ENCODE measurements at regions not wholly inside any gene's neighbourhood (a gene's known extent, or its start where the extent isn't known, plus 50 kb on each side); places are given as distances from the start of the nearest gene placed in this dataset.

- DNase-seq = no peak
Measured at GRCh38 chr4:182065255-182065654, 177.9 kb upstream of the TENM3 start.

- no peak for DNase-seq
Measured at GRCh38 chr4:182066037-182066436, 177.2 kb upstream of the TENM3 start.

DNA sequence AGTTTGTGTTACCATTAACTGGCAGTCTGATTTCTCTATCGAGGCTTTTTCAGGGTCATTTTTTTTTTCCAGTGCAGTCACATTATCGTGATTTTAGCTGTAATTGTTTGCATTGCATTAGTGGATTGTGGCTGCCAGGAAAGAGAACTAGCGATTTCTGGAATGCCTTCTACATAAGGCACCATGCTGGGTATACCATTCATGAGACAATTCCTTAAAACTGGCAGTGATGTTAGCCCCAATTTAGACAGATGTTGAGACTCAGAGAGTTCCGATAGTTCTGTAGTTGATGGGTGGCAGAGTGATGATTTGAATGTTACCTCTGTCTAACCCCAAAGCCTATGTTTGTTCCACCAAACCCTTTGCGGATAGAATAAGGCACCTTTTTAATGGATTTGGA, 175.4 kb upstream of the TENM3 start:
- no peak for DNase-seq

DNA sequence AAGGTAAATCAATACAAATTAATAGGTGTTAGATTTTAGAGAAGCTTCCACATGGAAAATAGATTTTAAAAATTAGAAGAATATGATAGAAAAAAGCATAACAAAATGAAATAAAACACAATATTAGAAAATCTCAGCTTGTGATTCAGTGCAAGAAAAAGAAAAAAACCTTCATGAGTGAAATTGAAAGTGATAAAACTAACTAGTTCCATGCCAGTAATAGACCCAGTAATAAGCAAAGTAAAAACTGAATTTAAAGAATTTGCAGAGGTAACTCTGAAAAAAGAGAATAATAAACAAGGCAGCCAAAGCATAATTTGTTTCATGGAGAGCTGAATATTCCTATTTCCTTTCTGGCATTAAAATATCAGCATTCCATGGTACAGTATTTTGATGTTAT, 174.3 kb upstream of the TENM3 start:
- DNase-seq = no peak

DNA sequence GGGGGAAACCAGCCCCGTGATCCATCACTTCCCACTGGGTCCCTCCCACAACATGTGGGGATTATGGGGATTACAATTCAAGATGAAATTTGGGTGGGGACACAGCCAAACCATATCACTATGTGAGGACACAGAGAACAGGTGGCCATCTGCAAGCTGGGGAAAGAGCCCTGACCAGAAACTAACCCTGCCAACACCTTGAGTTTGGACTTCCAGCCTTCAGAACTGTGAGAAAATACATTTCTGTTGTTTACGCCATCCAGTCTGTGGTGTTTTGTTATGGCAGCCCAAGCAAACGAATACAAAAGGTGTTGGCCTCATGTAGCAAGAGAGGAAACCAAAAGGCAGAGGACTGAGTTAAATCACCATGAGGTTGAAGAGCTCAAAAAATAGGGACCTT, 169.9 kb upstream of the TENM3 start:
- no peak for DNase-seq

- no peak for DNase-seq
Measured at GRCh38 chr4:182074139-182074538, 169.1 kb upstream of the TENM3 start.

GRCh38 chr4:182074810-182075209, 168.4 kb upstream of the TENM3 start:
- DNase-seq = no peak

- no peak for DNase-seq
Measured at GRCh38 chr4:182082910-182083309, 160.3 kb upstream of the TENM3 start.

- DNase-seq = no peak
Measured at GRCh38 chr4:182083671-182084410, 159.4 kb upstream of the TENM3 start.

DNA sequence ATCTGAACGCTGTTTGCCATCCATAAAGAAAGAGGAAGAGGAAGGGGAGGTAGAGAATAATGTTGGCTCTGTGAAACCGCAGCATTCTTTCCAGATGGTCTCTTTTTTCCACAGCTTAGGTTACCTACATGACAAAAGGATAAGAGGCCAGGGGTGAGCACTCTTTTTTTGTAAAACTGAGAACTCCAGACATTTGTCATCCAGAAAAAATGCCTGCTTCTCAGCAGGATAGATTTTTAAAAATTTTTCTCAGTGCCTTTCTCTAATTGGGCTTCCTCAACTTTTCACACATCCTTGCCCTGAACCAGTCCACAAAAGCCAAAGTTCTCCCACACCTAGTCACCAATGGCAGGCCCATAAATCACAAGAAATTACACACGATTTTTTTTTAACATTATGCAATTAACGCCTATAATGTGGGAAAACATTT, 158.1 kb upstream of the TENM3 start:
- no peak for DNase-seq

DNA sequence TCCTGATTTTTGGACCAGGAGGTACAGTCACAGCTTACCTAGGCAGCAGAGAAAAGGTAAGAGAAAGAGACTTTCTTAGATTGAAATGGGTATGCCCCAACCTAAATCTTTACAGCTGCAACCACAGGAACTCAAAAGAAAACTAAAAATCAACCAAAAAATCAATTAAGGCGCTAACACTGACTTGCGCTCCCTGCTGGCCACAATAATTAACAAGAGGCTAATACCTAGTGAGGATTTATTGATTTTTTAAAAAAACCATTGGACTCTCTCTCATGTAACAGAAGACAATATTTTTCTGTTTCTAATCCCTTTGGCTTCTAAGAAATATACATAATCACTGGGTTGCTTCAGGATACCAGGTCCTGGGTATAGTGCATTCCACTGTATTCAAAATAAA, 153.9 kb upstream of the TENM3 start:
- no peak for DNase-seq

GRCh38 chr4:182090186-182090585, 153.0 kb upstream of the TENM3 start:
- no peak for DNase-seq

DNA sequence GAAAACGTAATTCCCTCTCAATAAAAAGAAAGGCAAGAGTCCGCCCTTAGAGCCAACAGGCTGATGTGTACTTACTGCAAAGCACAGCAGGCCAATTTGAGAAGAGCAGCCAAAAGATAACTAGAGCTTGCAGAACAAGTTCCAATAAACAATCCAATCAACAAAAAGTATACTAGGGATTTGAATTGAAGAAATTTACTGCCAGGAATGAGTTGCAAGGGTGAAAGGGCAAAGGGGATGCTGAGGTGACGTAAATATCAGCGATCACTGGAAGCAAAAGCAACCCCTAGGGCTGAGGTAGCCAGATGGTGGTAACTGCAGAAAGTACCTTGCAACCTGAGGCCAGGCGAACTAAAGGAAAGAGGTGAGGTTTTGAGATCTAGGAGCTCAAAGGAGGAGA, 152.1 kb upstream of the TENM3 start:
- DNase-seq = no peak

GRCh38 chr4:182093431-182093831, 149.8 kb upstream of the TENM3 start:
- no peak for DNase-seq

GRCh38 chr4:182093935-182094334, 149.3 kb upstream of the TENM3 start:
- no peak for DNase-seq

GRCh38 chr4:182101618-182102017, 141.6 kb upstream of the TENM3 start:
- no peak for DNase-seq

DNA sequence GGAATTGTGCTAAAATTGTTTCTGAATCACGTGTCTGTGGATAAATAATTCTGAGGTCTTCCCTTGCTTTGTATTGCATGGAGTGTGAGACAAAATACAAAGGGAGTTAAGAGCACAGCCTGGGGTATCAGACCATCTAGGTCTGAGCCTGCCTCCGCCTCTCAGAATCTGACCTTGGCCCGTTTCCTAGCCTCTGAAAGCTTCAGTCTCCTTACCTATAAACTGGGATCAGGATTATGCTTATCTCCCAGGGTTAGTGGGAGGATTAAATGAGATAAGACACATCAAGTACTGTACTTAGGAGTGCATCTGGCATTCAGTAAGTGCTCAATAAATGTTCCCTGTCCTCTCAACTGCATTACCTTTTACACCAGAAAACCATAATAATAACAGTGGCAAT, 140.6 kb upstream of the TENM3 start:
- no peak for DNase-seq

- no peak for DNase-seq
Measured at GRCh38 chr4:182103614-182104319, 139.4 kb upstream of the TENM3 start.

GRCh38 chr4:182105416-182105815, 137.8 kb upstream of the TENM3 start:
- no peak for DNase-seq

- no peak for DNase-seq
Measured at GRCh38 chr4:182107931-182108330, 135.3 kb upstream of the TENM3 start.

DNA sequence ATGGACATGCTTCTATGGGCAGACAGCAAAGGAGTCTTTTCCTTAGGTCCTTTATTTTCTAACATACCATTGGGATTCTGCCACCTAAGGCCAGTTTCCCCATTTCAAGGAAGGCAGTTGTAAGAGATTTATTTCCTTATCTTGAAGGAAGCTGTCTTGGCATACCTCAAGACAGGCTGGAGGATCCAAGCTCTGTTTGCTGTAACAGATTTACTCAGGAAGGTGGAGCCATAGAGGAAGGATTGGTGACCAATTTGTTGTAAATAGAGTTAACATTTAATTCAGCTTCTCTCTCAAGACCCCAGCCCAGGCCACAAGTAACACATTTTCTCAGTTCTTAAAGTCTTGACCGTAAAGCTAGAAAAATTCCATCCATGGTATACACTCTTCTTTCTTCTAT, 131.6 kb upstream of the TENM3 start:
- no peak for DNase-seq

DNA sequence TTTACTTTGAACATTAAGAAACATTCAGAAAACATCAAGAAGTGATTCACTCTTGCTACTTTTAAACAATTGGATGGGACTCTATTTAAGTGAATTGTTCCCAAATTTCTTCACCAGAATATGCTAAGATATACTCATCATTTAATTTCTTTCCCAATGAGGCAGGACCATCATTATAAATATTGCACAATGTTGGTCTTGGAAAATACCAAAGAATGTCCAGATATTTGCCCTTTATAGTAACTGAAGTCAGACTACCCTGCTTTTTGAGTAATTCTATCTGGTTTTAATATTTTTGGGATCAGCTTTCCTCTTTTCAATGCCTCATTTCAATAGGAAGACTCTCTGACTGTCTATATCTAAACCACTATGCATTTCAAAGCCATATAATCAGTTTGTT, 129.4 kb upstream of the TENM3 start:
- no peak for DNase-seq

GRCh38 chr4:182124359-182124758, 118.8 kb upstream of the TENM3 start:
- no peak for DNase-seq

GRCh38 chr4:182126096-182126495, 117.1 kb upstream of the TENM3 start:
- DNase-seq = no peak

DNA sequence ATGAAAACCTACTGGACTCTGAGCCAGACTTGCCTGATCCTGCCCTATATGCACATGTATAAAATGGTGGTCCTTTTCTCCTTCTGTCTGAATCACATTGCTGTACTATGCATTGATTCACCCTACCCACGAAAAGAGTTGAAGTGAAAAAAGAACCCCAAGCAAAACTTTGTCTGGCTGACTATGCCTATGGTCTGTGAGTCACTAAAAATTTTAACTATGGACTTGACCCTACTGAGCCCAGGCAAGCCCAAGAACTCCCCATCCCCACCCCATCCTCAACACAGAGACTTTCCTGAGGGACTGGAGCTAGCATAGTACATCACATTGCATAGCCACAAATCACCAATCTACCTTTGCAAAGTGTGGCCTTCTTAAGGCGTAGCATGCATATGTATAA, 116.6 kb upstream of the TENM3 start:
- DNase-seq = no peak
